ENCODE measurements at regions not wholly inside any gene's neighbourhood (a gene's known extent, or its start where the extent isn't known, plus 50 kb on each side); places are given as distances from the start of the nearest gene placed in this dataset.

GRCh38 chr13:61350341-61350740 is 65.3 kb downstream of the PCDH20 start:
- TF ChIP-seq, protein P1, sequence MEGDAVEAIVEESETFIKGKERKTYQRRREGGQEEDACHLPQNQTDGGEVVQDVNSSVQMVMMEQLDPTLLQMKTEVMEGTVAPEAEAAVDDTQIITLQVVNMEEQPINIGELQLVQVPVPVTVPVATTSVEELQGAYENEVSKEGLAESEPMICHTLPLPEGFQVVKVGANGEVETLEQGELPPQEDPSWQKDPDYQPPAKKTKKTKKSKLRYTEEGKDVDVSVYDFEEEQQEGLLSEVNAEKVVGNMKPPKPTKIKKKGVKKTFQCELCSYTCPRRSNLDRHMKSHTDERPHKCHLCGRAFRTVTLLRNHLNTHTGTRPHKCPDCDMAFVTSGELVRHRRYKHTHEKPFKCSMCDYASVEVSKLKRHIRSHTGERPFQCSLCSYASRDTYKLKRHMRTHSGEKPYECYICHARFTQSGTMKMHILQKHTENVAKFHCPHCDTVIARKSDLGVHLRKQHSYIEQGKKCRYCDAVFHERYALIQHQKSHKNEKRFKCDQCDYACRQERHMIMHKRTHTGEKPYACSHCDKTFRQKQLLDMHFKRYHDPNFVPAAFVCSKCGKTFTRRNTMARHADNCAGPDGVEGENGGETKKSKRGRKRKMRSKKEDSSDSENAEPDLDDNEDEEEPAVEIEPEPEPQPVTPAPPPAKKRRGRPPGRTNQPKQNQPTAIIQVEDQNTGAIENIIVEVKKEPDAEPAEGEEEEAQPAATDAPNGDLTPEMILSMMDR (IDR thresholded peaks at IDR 0.05): no peak
- no peak for TF ChIP-seq POLR2A (IDR thresholded peaks at IDR 0.05)

Data from body of pancreas (tissue), 4 donors.